ENCODE measurements at regions not wholly inside any gene's neighbourhood (a gene's known extent, or its start where the extent isn't known, plus 50 kb on each side); places are given as distances from the start of the nearest gene placed in this dataset.

- no peak for DNase-seq (ENCODE audit: low read depth in 4 of 6, low spot score in 6 of 6)
- Histone ChIP-seq H3K4me3 (ENCODE audit: low read depth, low read length) (no peak overlapping the region), H3K4me1 (ENCODE audit: control insufficient read depth, insufficient read depth, low read length) (peaks cover under 1% of the 10 kb centered on the region), H3K27ac (ENCODE audit: low read depth, low read length) (no peak overlapping the region), H3K9me3 (ENCODE audit: control insufficient read depth, insufficient read depth, low read length) (no peaks in the 10 kb centered on the region), H3K36me3 (ENCODE audit: control insufficient read depth, insufficient read depth, low read length) (no peaks in the 10 kb centered on the region), H3K27me3 (ENCODE audit: control insufficient read depth, insufficient read depth, low read length) (no peaks in the 10 kb centered on the region)
- 93% methylated on average over 1 of the region's 1 CpG for WGBS (ENCODE audit: insufficient coverage)
Observed at GRCh38 chr11:79672786-79673185, 232.0 kb upstream of the TENM4 start.

DNA sequence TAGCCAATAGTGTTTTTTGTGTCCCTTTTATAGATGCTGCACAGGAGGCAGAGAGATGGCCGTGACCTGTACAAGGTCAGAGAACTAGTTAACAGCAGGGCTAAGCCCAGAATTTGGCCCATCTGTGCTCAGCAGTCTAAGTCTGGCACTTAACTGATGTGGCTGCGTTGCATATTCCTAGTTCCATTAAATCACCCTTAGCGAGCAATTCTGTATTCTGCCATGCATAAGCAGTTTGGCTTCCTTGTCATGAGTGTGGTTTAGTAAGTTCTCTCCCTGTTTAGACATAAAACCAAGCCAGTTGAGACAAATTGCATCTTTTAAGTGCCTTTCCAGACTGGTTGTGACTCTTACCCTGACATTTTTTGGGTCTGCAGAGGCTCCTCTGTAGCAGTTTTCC, 230.6 kb upstream of the TENM4 start:
- Histone ChIP-seq H3K27ac (ENCODE audit: low read depth, low read length) (no peak overlapping the region), H3K9me3 (ENCODE audit: control insufficient read depth, insufficient read depth, low read length) (no peaks in the 10 kb centered on the region), H3K4me3 (ENCODE audit: low read depth, low read length) (no peak overlapping the region), H3K4me1 (ENCODE audit: control insufficient read depth, insufficient read depth, low read length) (peaks cover 5% of the 10 kb centered on the region), H3K36me3 (ENCODE audit: control insufficient read depth, insufficient read depth, low read length) (no peaks in the 10 kb centered on the region), H3K27me3 (ENCODE audit: control insufficient read depth, insufficient read depth, low read length) (no peaks in the 10 kb centered on the region)
- peak in 3 of 6 donors; percentile 26 to 88 (median 60) for DNase-seq (ENCODE audit: low read depth in 4 of 6, low spot score in 6 of 6)
- WGBS (ENCODE audit: insufficient coverage) = 80% methylated on average over 1 of the region's 3 CpGs

DNA sequence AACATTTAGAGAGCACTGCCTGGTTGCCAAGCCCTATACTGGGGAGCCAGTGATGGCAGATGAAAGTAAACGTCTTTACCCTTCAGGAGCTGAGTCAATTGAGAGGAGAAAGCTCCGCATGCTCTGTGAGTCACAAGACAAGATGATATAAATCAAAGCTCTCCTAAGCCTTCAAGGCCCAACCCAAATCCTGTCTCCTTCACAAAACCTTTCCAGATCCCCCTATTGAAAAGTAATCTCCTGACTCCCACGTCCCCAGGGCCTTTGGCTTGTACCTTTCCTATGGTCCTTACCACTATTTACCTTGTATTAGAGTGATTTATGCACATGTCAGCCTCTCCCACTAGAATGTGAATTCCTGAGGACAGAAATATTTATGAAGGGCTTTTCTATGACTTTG, 230.1 kb upstream of the TENM4 start:
- peak in 1 of 6 donors; percentile 10 for DNase-seq (ENCODE audit: low read depth in 4 of 6, low spot score in 6 of 6)
- WGBS (ENCODE audit: insufficient coverage) = no CpG with 5 or more reads among the region's 3 CpGs
- Histone ChIP-seq H3K4me1 (ENCODE audit: control insufficient read depth, insufficient read depth, low read length) (peaks cover 5% of the 10 kb centered on the region), H3K4me3 (ENCODE audit: low read depth, low read length) (no peak overlapping the region), H3K9me3 (ENCODE audit: control insufficient read depth, insufficient read depth, low read length) (no peaks in the 10 kb centered on the region), H3K27me3 (ENCODE audit: control insufficient read depth, insufficient read depth, low read length) (no peaks in the 10 kb centered on the region), H3K36me3 (ENCODE audit: control insufficient read depth, insufficient read depth, low read length) (no peaks in the 10 kb centered on the region), H3K27ac (ENCODE audit: low read depth, low read length) (no peak overlapping the region)

DNA sequence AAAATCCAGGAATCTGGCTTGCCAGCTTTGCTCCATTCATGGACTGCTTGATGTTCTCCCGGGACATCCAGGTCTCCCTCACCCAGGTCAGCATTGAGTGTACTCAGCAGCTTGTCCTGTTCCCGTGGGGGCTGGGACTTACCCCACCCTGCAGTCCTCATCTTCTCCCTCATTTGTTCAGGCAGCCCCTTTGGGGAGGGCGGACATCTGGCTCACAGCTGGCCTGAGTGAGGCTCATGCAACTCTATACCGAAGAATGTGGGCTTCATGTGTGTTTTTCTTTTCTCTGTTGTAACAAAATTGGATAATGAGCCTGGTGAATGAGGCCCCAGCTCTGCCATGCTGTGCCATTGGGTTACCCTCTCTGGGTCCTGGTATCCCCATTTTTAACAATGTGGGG, 227.7 kb upstream of the TENM4 start:
- Histone ChIP-seq H3K9me3 (ENCODE audit: control insufficient read depth, insufficient read depth, low read length) (no peaks in the 10 kb centered on the region), H3K27me3 (ENCODE audit: control insufficient read depth, insufficient read depth, low read length) (no peaks in the 10 kb centered on the region), H3K4me3 (ENCODE audit: low read depth, low read length) (no peak overlapping the region), H3K36me3 (ENCODE audit: control insufficient read depth, insufficient read depth, low read length) (no peaks in the 10 kb centered on the region), H3K4me1 (ENCODE audit: control insufficient read depth, insufficient read depth, low read length) (peaks cover 5% of the 10 kb centered on the region), H3K27ac (ENCODE audit: low read depth, low read length) (no peak overlapping the region)
- DNase-seq (ENCODE audit: low read depth in 4 of 6, low spot score in 6 of 6) = no peak
- 75% methylated on average over 3 of the region's 4 CpGs for WGBS (ENCODE audit: insufficient coverage)

DNA sequence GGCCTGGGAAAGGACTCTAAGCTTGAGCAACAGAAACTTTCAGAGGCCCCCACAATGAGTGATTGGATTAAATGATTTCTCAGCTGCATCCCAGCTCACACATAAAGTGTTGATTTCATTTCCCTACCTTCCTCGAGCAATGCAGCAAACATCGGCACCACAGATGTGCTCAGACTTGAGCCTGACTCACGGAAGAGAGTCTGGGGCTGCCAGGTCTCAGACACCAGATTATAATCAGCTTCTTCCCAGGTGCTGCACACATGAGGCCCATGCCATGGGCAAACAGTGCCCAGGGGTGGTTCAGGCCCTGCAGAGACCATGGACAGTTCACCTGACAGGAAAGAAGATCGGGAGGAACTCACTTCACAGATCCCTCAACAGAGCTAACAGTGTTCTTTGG, 226.6 kb upstream of the TENM4 start:
- Histone ChIP-seq H3K27ac (ENCODE audit: low read depth, low read length) (no peak overlapping the region), H3K36me3 (ENCODE audit: control insufficient read depth, insufficient read depth, low read length) (no peaks in the 10 kb centered on the region), H3K27me3 (ENCODE audit: control insufficient read depth, insufficient read depth, low read length) (no peaks in the 10 kb centered on the region), H3K9me3 (ENCODE audit: control insufficient read depth, insufficient read depth, low read length) (no peaks in the 10 kb centered on the region), H3K4me1 (ENCODE audit: control insufficient read depth, insufficient read depth, low read length) (peaks cover 5% of the 10 kb centered on the region), H3K4me3 (ENCODE audit: low read depth, low read length) (no peak overlapping the region)
- DNase-seq (ENCODE audit: low read depth in 4 of 6, low spot score in 6 of 6) = no peak
- 90% methylated on average over 3 of the region's 4 CpGs for WGBS (ENCODE audit: insufficient coverage)

GRCh38 chr11:79663017-79663416, 222.2 kb upstream of the TENM4 start:
- no peaks in the 10 kb centered on the region for H3K27me3 ChIP-seq (ENCODE audit: control insufficient read depth, insufficient read depth, low read length)
- H3K36me3 ChIP-seq (ENCODE audit: control insufficient read depth, insufficient read depth, low read length) = no peaks in the 10 kb centered on the region
- no peak overlapping the region for H3K27ac ChIP-seq (ENCODE audit: low read depth, low read length)
- H3K4me1 ChIP-seq (ENCODE audit: control insufficient read depth, insufficient read depth, low read length) = peaks cover 5% of the 10 kb centered on the region
- no peaks in the 10 kb centered on the region for H3K9me3 ChIP-seq (ENCODE audit: control insufficient read depth, insufficient read depth, low read length)
- DNase-seq (ENCODE audit: low read depth in 4 of 6, low spot score in 6 of 6) = peak in 2 of 6 donors; percentile 10 to 17
- H3K4me3 ChIP-seq (ENCODE audit: low read depth, low read length) = no peak overlapping the region
- 56% methylated on average over 1 of the region's 2 CpGs for WGBS (ENCODE audit: insufficient coverage)

GRCh38 chr11:79661373-79661772, 220.5 kb upstream of the TENM4 start:
- H3K9me3 ChIP-seq (ENCODE audit: control insufficient read depth, insufficient read depth, low read length) = no peaks in the 10 kb centered on the region
- H3K4me3 ChIP-seq (ENCODE audit: low read depth, low read length) = no peak overlapping the region
- H3K4me1 ChIP-seq (ENCODE audit: control insufficient read depth, insufficient read depth, low read length) = no peaks in the 10 kb centered on the region
- H3K36me3 ChIP-seq (ENCODE audit: control insufficient read depth, insufficient read depth, low read length) = no peaks in the 10 kb centered on the region
- WGBS (ENCODE audit: insufficient coverage) = no CpG with 5 or more reads among the region's 2 CpGs
- no peaks in the 10 kb centered on the region for H3K27me3 ChIP-seq (ENCODE audit: control insufficient read depth, insufficient read depth, low read length)
- no peak overlapping the region for H3K27ac ChIP-seq (ENCODE audit: low read depth, low read length)
- DNase-seq (ENCODE audit: low read depth in 4 of 6, low spot score in 6 of 6) = no peak

DNA sequence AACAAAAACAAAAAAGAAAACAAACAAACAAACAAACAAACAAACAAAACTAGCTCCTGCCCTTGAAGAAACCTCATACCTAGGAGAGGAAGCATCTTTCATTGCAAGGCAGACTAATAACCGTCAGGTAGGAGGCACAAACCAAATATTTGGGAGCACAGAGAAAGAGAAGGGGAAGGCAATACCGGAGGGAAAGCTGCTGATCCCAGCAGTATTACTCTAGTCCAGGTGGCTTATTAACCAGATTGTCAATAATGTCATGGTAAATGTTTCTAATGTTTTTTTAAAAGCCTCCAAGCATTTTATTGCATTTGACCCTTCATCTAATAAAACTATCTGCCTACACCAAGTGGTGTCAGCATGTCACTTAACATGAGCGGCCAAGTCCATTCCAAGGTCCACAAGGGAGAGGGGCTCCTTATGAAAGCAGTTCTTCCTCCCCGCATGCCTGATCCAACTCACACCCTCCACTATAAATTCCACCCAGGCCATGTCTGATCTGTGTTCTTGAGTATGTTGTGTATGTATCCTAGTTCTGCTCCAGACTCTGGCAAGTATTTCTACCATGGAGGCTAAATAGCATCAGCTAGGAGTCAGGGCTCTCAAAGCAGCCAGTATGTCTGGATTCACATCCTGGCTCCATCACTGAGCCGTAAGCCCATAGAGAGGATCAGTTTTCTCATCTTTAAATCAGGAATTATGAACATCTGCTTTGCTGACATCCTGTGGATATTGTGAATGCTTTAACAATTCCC, 208.1 kb upstream of the TENM4 start:
- Histone ChIP-seq H3K27ac (ENCODE audit: low read depth, low read length) (no peak overlapping the region), H3K4me3 (ENCODE audit: low read depth, low read length) (no peak overlapping the region), H3K27me3 (ENCODE audit: control insufficient read depth, insufficient read depth, low read length) (no peaks in the 10 kb centered on the region), H3K4me1 (ENCODE audit: control insufficient read depth, insufficient read depth, low read length) (no peaks in the 10 kb centered on the region), H3K9me3 (ENCODE audit: control insufficient read depth, insufficient read depth, low read length) (no peaks in the 10 kb centered on the region), H3K36me3 (ENCODE audit: control insufficient read depth, insufficient read depth, low read length) (no peaks in the 10 kb centered on the region)
- DNase-seq (ENCODE audit: low read depth in 4 of 6, low spot score in 6 of 6) = no peak
- 100% methylated on average over 1 of the region's 5 CpGs for WGBS (ENCODE audit: insufficient coverage)

GRCh38 chr11:79637219-79637618, 196.4 kb upstream of the TENM4 start:
- Histone ChIP-seq H3K27ac (ENCODE audit: low read depth, low read length) (no peak overlapping the region), H3K4me3 (ENCODE audit: low read depth, low read length) (no peak overlapping the region), H3K36me3 (ENCODE audit: control insufficient read depth, insufficient read depth, low read length) (no peaks in the 10 kb centered on the region), H3K27me3 (ENCODE audit: control insufficient read depth, insufficient read depth, low read length) (no peaks in the 10 kb centered on the region), H3K4me1 (ENCODE audit: control insufficient read depth, insufficient read depth, low read length) (no peaks in the 10 kb centered on the region), H3K9me3 (ENCODE audit: control insufficient read depth, insufficient read depth, low read length) (no peaks in the 10 kb centered on the region)
- 100% methylated on average over 4 of the region's 6 CpGs for WGBS (ENCODE audit: insufficient coverage)
- DNase-seq (ENCODE audit: low read depth in 4 of 6, low spot score in 6 of 6) = no peak

DNA sequence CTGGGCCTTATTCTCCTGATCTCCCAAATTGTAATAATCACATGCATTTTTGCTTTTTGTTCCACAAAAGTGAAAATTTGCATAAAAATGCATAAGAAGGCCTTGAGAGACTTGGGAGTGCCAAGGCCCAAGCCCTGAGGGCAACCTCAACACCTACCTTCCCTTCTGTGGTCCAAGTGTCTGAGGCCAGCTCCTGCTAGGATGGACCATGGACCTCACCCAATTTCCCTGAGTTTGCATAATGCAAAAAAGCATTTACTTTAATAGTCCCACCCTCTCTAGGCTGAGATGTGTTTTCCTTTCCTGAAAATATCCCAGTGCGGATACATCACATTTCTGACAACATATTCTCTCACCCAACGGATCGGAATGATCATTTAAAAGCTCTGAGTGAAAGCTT, 194.1 kb upstream of the TENM4 start:
- no peak overlapping the region for H3K27ac ChIP-seq (ENCODE audit: low read depth, low read length)
- no peak overlapping the region for H3K4me3 ChIP-seq (ENCODE audit: low read depth, low read length)
- 92% methylated on average over 2 of the region's 3 CpGs for WGBS (ENCODE audit: insufficient coverage)
- H3K9me3 ChIP-seq (ENCODE audit: control insufficient read depth, insufficient read depth, low read length) = no peaks in the 10 kb centered on the region
- H3K4me1 ChIP-seq (ENCODE audit: control insufficient read depth, insufficient read depth, low read length) = no peaks in the 10 kb centered on the region
- DNase-seq (ENCODE audit: low read depth in 4 of 6, low spot score in 6 of 6) = no peak
- H3K36me3 ChIP-seq (ENCODE audit: control insufficient read depth, insufficient read depth, low read length) = no peaks in the 10 kb centered on the region
- no peaks in the 10 kb centered on the region for H3K27me3 ChIP-seq (ENCODE audit: control insufficient read depth, insufficient read depth, low read length)

Data from spinal cord (tissue), 9 donors.